Transverse colon (tissue), 4 donors: ENCODE measurements at regions not wholly inside any gene's neighbourhood (a gene's known extent, or its start where the extent isn't known, plus 50 kb on each side); places are given as distances from the start of the nearest gene placed in this dataset.
"Not testable (repeated sequence)": the region's sequence is repeated elsewhere in the genome, so short reads cannot be mapped to it uniquely, and the experiment has no call there.

Experiments
- CTCF ChIP-seq, 5 experiments: fragments of 200-600 bp in 3 of 5; fragments of 450-650 bp in 2 of 5; sonication (generic) in 3 of 5; IDR thresholded peaks; 1 replicate in 2 of 5; 2 replicates in 3 of 5; pipeline ENCODE4 v1.5.1; 2016 to 2017; ENCODE audit warnings: antibody characterized with exemption in 5 of 5, inconsistent platforms in 3 of 5, mild to moderate bottlenecking in 2 of 5, moderate library complexity in 1 of 5
- POLR2AphosphoS5 ChIP-seq, 3 donors: sonication (generic); formaldehyde crosslinking; IDR thresholded peaks; one replicate each; pipeline ENCODE4 v1.6.1; 2016; ENCODE audit warnings: antibody characterized with exemption in 3 of 3

GRCh38 chrY:3410322-3410892 lies 168.5 kb upstream of the TGIF2LY start:
- TF ChIP-seq CTCF, POLR2AphosphoS5 (IDR thresholded peaks at IDR 0.05): not testable (repeated sequence)
